Mesothelial cell of epicardium (in vitro differentiated cells): ENCODE measurements at regions not wholly inside any gene's neighbourhood (a gene's known extent, or its start where the extent isn't known, plus 50 kb on each side); places are given as distances from the start of the nearest gene placed in this dataset.

ENCODE experiments used
- DNase-seq, 2 experiments: peaks; one replicate each; pipeline ENCODE4 v3.0.0; 2021; ENCODE audit warnings: low spot score in 2 of 2; ENCODE audit not compliant: unreplicated experiment in 2 of 2
- H3K27ac Mint-ChIP-seq: 2 replicates; pipeline ENCODE4 v1.8.0; 2021; ENCODE audit warnings: mixed read lengths
- H3K27me3 Mint-ChIP-seq: 2 replicates; pipeline ENCODE4 v1.8.0; 2021; ENCODE audit warnings: low read depth, mixed read lengths
- H3K36me3 Mint-ChIP-seq: 2 replicates; pipeline ENCODE4 v1.8.0; 2021; ENCODE audit warnings: mixed read lengths
- H3K4me1 Mint-ChIP-seq: 2 replicates; pipeline ENCODE4 v1.8.0; 2021; ENCODE audit warnings: mixed read lengths
- H3K4me3 Mint-ChIP-seq: 2 replicates; pipeline ENCODE4 v1.8.0; 2021; ENCODE audit warnings: mild to moderate bottlenecking, moderate library complexity, mixed read lengths
- H3K9me3 Mint-ChIP-seq: 2 replicates; pipeline ENCODE4 v1.8.0; 2021; ENCODE audit warnings: mixed read lengths
- CTCF ChIP-seq: fragments of 200-600 bp; sonication (generic); IDR thresholded peaks from one replicate; pipeline ENCODE4 v1.5.0; 2021; ENCODE audit warnings: antibody characterized with exemption; ENCODE audit not compliant: unreplicated experiment

- no peak overlapping the region for H3K27ac Mint-ChIP-seq
- no peaks in the 10 kb centered on the region for H3K36me3 Mint-ChIP-seq
- H3K9me3 Mint-ChIP-seq, result peaks cover 9% of the 10 kb centered on the region
- DNase-seq, result no peak
- TF ChIP-seq CTCF, result no peak
- no peaks in the 10 kb centered on the region for H3K4me1 Mint-ChIP-seq
- H3K27me3 Mint-ChIP-seq, result no peaks in the 10 kb centered on the region
- no peak overlapping the region for H3K4me3 Mint-ChIP-seq
Measured at GRCh38 chr13:82905071-82905470, 977.2 kb downstream of the SLITRK1 start.

- H3K4me3 Mint-ChIP-seq, result no peak overlapping the region
Measured at GRCh38 chr13:82900453-82900852, 981.8 kb downstream of the SLITRK1 start.

GRCh38 chr13:82898586-82898985 lies 983.7 kb downstream of the SLITRK1 start:
- no peak overlapping the region for H3K4me3 Mint-ChIP-seq
- peaks cover 14% of the 10 kb centered on the region for H3K9me3 Mint-ChIP-seq
- no peak for TF ChIP-seq CTCF
- H3K4me1 Mint-ChIP-seq, result no peaks in the 10 kb centered on the region
- H3K27me3 Mint-ChIP-seq, result no peaks in the 10 kb centered on the region
- H3K27ac Mint-ChIP-seq, result no peak overlapping the region
- DNase-seq, result no peak
- H3K36me3 Mint-ChIP-seq, result no peaks in the 10 kb centered on the region

More at GRCh38 chr13:82900453-82900852, 981.8 kb downstream of the SLITRK1 start:
- Mint-ChIP-seq H3K9me3 (peaks cover 23% of the 10 kb centered on the region), H3K27me3 (no peaks in the 10 kb centered on the region), H3K36me3 (no peaks in the 10 kb centered on the region), H3K4me1 (no peaks in the 10 kb centered on the region), H3K27ac (no peak overlapping the region)
- no peak for DNase-seq
- TF ChIP-seq CTCF, result no peak

- no peak overlapping the region for H3K4me3 Mint-ChIP-seq
- DNase-seq, result no peak
- H3K9me3 Mint-ChIP-seq, result peaks cover 16% of the 10 kb centered on the region
- peaks cover 2% of the 10 kb centered on the region for H3K4me1 Mint-ChIP-seq
- no peak overlapping the region for H3K27ac Mint-ChIP-seq
- H3K36me3 Mint-ChIP-seq, result no peaks in the 10 kb centered on the region
- H3K27me3 Mint-ChIP-seq, result no peaks in the 10 kb centered on the region
- no peak for TF ChIP-seq CTCF
Measured at GRCh38 chr13:82879921-82880320, 1002.4 kb downstream of the SLITRK1 start.

GRCh38 chr13:82878536-82878935 lies 1003.7 kb downstream of the SLITRK1 start:
- H3K27ac Mint-ChIP-seq, result no peak overlapping the region
- no peaks in the 10 kb centered on the region for H3K36me3 Mint-ChIP-seq
- no peak for TF ChIP-seq CTCF
- no peak overlapping the region for H3K4me3 Mint-ChIP-seq
- no peak for DNase-seq
- H3K9me3 Mint-ChIP-seq, result peaks cover 27% of the 10 kb centered on the region
- H3K4me1 Mint-ChIP-seq, result peaks cover 2% of the 10 kb centered on the region
- no peaks in the 10 kb centered on the region for H3K27me3 Mint-ChIP-seq

- peaks cover 15% of the 10 kb centered on the region for H3K9me3 Mint-ChIP-seq
- no peak for TF ChIP-seq CTCF
- no peaks in the 10 kb centered on the region for H3K4me1 Mint-ChIP-seq
- H3K4me3 Mint-ChIP-seq, result no peak overlapping the region
- DNase-seq, result no peak
- no peaks in the 10 kb centered on the region for H3K27me3 Mint-ChIP-seq
- peaks cover 3% of the 10 kb centered on the region for H3K36me3 Mint-ChIP-seq
- H3K27ac Mint-ChIP-seq, result no peak overlapping the region
Measured at GRCh38 chr13:82867284-82867683, 1015.0 kb downstream of the SLITRK1 start.
